ENCODE measurements at regions not wholly inside any gene's neighbourhood (a gene's known extent, or its start where the extent isn't known, plus 50 kb on each side); places are given as distances from the start of the nearest gene placed in this dataset.
"Not testable (repeated sequence)": the region's sequence is repeated elsewhere in the genome, so short reads cannot be mapped to it uniquely, and the experiment has no call there.

DNA sequence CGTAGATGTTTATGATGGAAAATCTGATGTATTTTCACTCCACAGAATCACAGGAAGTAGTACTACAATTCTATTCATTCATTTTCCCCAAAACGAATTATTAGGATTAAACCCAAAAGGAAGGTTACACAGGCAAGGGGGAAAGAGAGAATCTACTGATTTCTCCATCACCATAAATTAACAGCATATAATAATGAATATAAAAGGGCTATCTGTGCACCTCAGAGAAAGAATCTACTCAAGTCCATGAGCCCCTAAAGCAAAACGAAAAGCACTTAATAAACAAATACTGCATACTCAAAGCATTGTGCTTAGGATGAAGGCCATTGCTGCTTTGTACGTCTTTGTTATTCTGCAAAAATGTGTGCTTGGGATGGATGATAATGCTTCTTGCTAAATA is 740.5 kb upstream of the SEMA6A start:
- no peak overlapping the region for H3K18ac ChIP-seq (ENCODE audit: low read length)
- no peaks in the 10 kb centered on the region for H3K79me1 ChIP-seq (ENCODE audit: low read depth, low read length)
- H2BK15ac ChIP-seq (ENCODE audit: low read length): no peak overlapping the region
- H3K27me3 ChIP-seq (ENCODE audit: control insufficient read depth in 3 of 3, insufficient read depth in 3 of 3, low read depth in 1 of 3, low read length in 3 of 3): no peaks in the 10 kb centered on the region
- H2AFZ ChIP-seq (ENCODE audit: low read length): no peak overlapping the region
- H4K8ac ChIP-seq (ENCODE audit: low read depth, low read length): no peak overlapping the region
- no peak overlapping the region for H3K4me3 ChIP-seq (ENCODE audit: low read length in 2 of 2)
- no peak overlapping the region for H2BK12ac ChIP-seq (ENCODE audit: low read length)
- no peak for DNase-seq (ENCODE audit: low spot score)
- WGBS, 2 donors (ENCODE audit: extremely low coverage in 2 of 2, insufficient read length in 2 of 2, insufficient replicate concordance in 1 of 2): no CpG with 5 or more reads among the region's 4 CpGs
- H3K4ac ChIP-seq (ENCODE audit: low read length): no peak overlapping the region
- no peaks in the 10 kb centered on the region for H3K36me3 ChIP-seq (replicated peaks in 1 of 2; ENCODE audit: control insufficient read depth in 2 of 2, insufficient read depth in 2 of 2, low read length in 2 of 2)
- H3K14ac ChIP-seq (ENCODE audit: low read length): no peak overlapping the region
- H2AK5ac ChIP-seq (ENCODE audit: low read depth, low read length): no peak overlapping the region
- no peak overlapping the region for H2BK5ac ChIP-seq (ENCODE audit: low read length)
- no peak overlapping the region for H2BK120ac ChIP-seq (ENCODE audit: low read depth, low read length)
- no peaks in the 10 kb centered on the region for H3K9me3 ChIP-seq (replicated peaks in 1 of 2; ENCODE audit: control insufficient read depth in 2 of 2, insufficient read depth in 1 of 2, low read depth in 1 of 2, low read length in 2 of 2)
- H4K91ac ChIP-seq (ENCODE audit: low read depth, low read length, poor library complexity): no peak overlapping the region
- no peak overlapping the region for H3K4me2 ChIP-seq (ENCODE audit: insufficient read depth, low read length, poor library complexity, severe bottlenecking)
- no peak overlapping the region for H3K27ac ChIP-seq (replicated peaks; ENCODE audit: low read length)
- no peaks in the 10 kb centered on the region for H3K4me1 ChIP-seq (ENCODE audit: control insufficient read depth in 2 of 2, insufficient read depth in 1 of 2, low read depth in 1 of 2, low read length in 2 of 2)
- no peak overlapping the region for H3K23ac ChIP-seq (ENCODE audit: low read depth, low read length, poor library complexity)
- H3K9ac ChIP-seq (ENCODE audit: low read depth, low read length, poor library complexity): no peak overlapping the region

DNA sequence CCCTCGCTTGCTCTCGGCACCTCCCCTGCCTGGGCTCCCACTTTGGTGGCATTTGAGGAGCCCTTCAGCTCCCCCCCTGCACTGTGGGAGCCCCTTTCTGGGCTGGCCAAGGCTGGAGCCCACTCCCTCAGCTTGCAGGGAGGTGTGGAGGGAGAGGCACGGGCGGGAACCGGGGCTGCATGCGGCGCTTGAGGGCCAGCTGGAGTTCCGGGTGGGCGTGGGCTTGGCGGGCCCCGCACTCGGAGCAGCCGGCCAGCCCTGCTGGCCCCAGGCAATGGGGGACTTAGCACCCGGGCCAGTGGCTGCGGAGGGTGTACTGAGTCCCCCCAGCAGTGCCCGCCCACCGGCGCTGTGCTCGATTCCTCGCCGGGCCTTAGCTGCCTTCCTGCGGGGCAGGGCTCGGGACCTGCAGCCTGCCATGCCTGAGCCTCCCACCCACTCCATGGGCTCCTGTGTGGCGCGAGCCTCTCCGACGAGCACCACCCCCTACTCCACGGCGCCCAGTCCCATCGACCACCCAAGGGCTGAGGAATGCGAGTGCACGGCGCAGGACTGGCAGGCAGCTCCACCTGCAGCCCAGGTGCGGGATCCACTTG is 730.0 kb upstream of the SEMA6A start:
- H3K23ac ChIP-seq (ENCODE audit: low read depth, low read length, poor library complexity); H2AFZ ChIP-seq (ENCODE audit: low read length); H3K14ac ChIP-seq (ENCODE audit: low read length); H3K4me1 ChIP-seq (ENCODE audit: control insufficient read depth in 2 of 2, insufficient read depth in 1 of 2, low read depth in 1 of 2, low read length in 2 of 2); H3K27ac ChIP-seq (replicated peaks; ENCODE audit: low read length); H3K4me2 ChIP-seq (ENCODE audit: insufficient read depth, low read length, poor library complexity, severe bottlenecking); DNase-seq (ENCODE audit: low spot score); H3K4ac ChIP-seq (ENCODE audit: low read length); H2BK120ac ChIP-seq (ENCODE audit: low read depth, low read length); H3K9ac ChIP-seq (ENCODE audit: low read depth, low read length, poor library complexity); H2BK5ac ChIP-seq (ENCODE audit: low read length); H4K8ac ChIP-seq (ENCODE audit: low read depth, low read length); H3K18ac ChIP-seq (ENCODE audit: low read length); H3K9me3 ChIP-seq (replicated peaks in 1 of 2; ENCODE audit: control insufficient read depth in 2 of 2, insufficient read depth in 1 of 2, low read depth in 1 of 2, low read length in 2 of 2); H3K79me1 ChIP-seq (ENCODE audit: low read depth, low read length); H3K36me3 ChIP-seq (replicated peaks in 1 of 2; ENCODE audit: control insufficient read depth in 2 of 2, insufficient read depth in 2 of 2, low read length in 2 of 2); H2BK15ac ChIP-seq (ENCODE audit: low read length); H4K91ac ChIP-seq (ENCODE audit: low read depth, low read length, poor library complexity); H3K27me3 ChIP-seq (ENCODE audit: control insufficient read depth in 3 of 3, insufficient read depth in 3 of 3, low read depth in 1 of 3, low read length in 3 of 3); H3K4me3 ChIP-seq (ENCODE audit: low read length in 2 of 2); H2BK12ac ChIP-seq (ENCODE audit: low read length); H2AK5ac ChIP-seq (ENCODE audit: low read depth, low read length): not testable (repeated sequence)
- no CpG with 5 or more reads among the region's 34 CpGs for WGBS, 2 donors (ENCODE audit: extremely low coverage in 2 of 2, insufficient read length in 2 of 2, insufficient replicate concordance in 1 of 2)

DNA sequence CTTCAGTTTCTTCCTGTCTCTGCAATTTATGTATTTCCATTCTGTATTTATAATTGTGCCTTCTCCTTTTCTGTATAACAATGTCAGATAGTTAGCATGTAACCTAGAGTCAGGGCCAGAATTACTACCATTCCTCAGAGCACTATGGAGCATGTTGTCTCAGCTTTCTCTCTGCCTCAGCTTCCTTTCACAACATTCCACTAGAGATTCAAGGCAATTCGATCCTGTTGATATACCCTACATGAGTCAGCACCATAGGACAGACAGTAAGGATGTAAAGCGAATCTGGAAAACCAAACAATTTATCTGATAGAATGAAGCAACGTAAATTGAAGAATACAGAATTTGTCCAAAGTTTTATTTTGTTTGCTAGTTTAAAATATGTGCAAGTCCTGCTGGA is 728.3 kb upstream of the SEMA6A start:
- peak overlapping the region; percentile 62 for H2AFZ ChIP-seq (ENCODE audit: low read length)
- no peak overlapping the region for H3K9ac ChIP-seq (ENCODE audit: low read depth, low read length, poor library complexity)
- no peaks in the 10 kb centered on the region for H3K79me1 ChIP-seq (ENCODE audit: low read depth, low read length)
- no peak overlapping the region for H3K23ac ChIP-seq (ENCODE audit: low read depth, low read length, poor library complexity)
- H3K18ac ChIP-seq (ENCODE audit: low read length): no peak overlapping the region
- no peak overlapping the region for H2BK120ac ChIP-seq (ENCODE audit: low read depth, low read length)
- no CpG with 5 or more reads among the region's 3 CpGs for WGBS, 2 donors (ENCODE audit: extremely low coverage in 2 of 2, insufficient read length in 2 of 2, insufficient replicate concordance in 1 of 2)
- H3K4me2 ChIP-seq (ENCODE audit: insufficient read depth, low read length, poor library complexity, severe bottlenecking): no peak overlapping the region
- H3K27me3 ChIP-seq (ENCODE audit: control insufficient read depth in 3 of 3, insufficient read depth in 3 of 3, low read depth in 1 of 3, low read length in 3 of 3): no peaks in the 10 kb centered on the region
- no peak overlapping the region for H2AK5ac ChIP-seq (ENCODE audit: low read depth, low read length)
- peaks cover 0 to 16% of the 10 kb centered on the region in 2 donors for H3K4me1 ChIP-seq (ENCODE audit: control insufficient read depth in 2 of 2, insufficient read depth in 1 of 2, low read depth in 1 of 2, low read length in 2 of 2)
- H3K9me3 ChIP-seq (replicated peaks in 1 of 2; ENCODE audit: control insufficient read depth in 2 of 2, insufficient read depth in 1 of 2, low read depth in 1 of 2, low read length in 2 of 2): no peaks in the 10 kb centered on the region
- H2BK15ac ChIP-seq (ENCODE audit: low read length): no peak overlapping the region
- H2BK12ac ChIP-seq (ENCODE audit: low read length): no peak overlapping the region
- H3K4me3 ChIP-seq (ENCODE audit: low read length in 2 of 2): no peak overlapping the region
- H4K91ac ChIP-seq (ENCODE audit: low read depth, low read length, poor library complexity): no peak overlapping the region
- H3K4ac ChIP-seq (ENCODE audit: low read length): no peak overlapping the region
- H3K36me3 ChIP-seq (replicated peaks in 1 of 2; ENCODE audit: control insufficient read depth in 2 of 2, insufficient read depth in 2 of 2, low read length in 2 of 2): no peaks in the 10 kb centered on the region
- no peak overlapping the region for H3K14ac ChIP-seq (ENCODE audit: low read length)
- no peak overlapping the region for H3K27ac ChIP-seq (replicated peaks; ENCODE audit: low read length)
- H4K8ac ChIP-seq (ENCODE audit: low read depth, low read length): no peak overlapping the region
- no peak for DNase-seq (ENCODE audit: low spot score)
- H2BK5ac ChIP-seq (ENCODE audit: low read length): no peak overlapping the region

DNA sequence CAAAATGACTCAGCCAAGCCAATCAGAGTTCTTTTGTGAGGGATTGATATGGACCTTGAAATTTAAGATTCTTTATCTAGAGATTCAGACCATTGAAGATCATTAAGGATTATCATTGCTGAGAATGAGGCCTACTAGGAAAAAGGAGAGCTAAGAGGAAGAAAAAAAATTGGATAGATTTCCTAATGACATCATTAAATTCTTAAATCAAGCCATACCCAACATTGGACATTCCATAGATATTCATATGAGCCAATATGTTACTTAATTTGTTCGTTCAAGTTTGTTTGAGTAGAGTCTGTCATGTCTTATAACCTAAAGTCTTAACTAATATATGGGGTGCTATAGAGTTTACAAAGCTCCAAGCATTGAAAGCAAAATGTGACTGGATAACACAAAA is 727.9 kb upstream of the SEMA6A start:
- no peak overlapping the region for H3K4ac ChIP-seq (ENCODE audit: low read length)
- no peaks in the 10 kb centered on the region for H3K9me3 ChIP-seq (replicated peaks in 1 of 2; ENCODE audit: control insufficient read depth in 2 of 2, insufficient read depth in 1 of 2, low read depth in 1 of 2, low read length in 2 of 2)
- no peak overlapping the region for H4K91ac ChIP-seq (ENCODE audit: low read depth, low read length, poor library complexity)
- H3K36me3 ChIP-seq (replicated peaks in 1 of 2; ENCODE audit: control insufficient read depth in 2 of 2, insufficient read depth in 2 of 2, low read length in 2 of 2): no peaks in the 10 kb centered on the region
- no peak for DNase-seq (ENCODE audit: low spot score)
- H2AK5ac ChIP-seq (ENCODE audit: low read depth, low read length): no peak overlapping the region
- peaks cover 0 to 16% of the 10 kb centered on the region in 2 donors for H3K4me1 ChIP-seq (ENCODE audit: control insufficient read depth in 2 of 2, insufficient read depth in 1 of 2, low read depth in 1 of 2, low read length in 2 of 2)
- H3K18ac ChIP-seq (ENCODE audit: low read length): no peak overlapping the region
- H4K8ac ChIP-seq (ENCODE audit: low read depth, low read length): no peak overlapping the region
- H3K4me2 ChIP-seq (ENCODE audit: insufficient read depth, low read length, poor library complexity, severe bottlenecking): no peak overlapping the region
- no peaks in the 10 kb centered on the region for H3K79me1 ChIP-seq (ENCODE audit: low read depth, low read length)
- H3K9ac ChIP-seq (ENCODE audit: low read depth, low read length, poor library complexity): no peak overlapping the region
- H3K14ac ChIP-seq (ENCODE audit: low read length): no peak overlapping the region
- no CpG with 5 or more reads among the region's 1 CpG for WGBS, 2 donors (ENCODE audit: extremely low coverage in 2 of 2, insufficient read length in 2 of 2, insufficient replicate concordance in 1 of 2)
- H3K27me3 ChIP-seq (ENCODE audit: control insufficient read depth in 3 of 3, insufficient read depth in 3 of 3, low read depth in 1 of 3, low read length in 3 of 3): no peaks in the 10 kb centered on the region
- H3K23ac ChIP-seq (ENCODE audit: low read depth, low read length, poor library complexity): no peak overlapping the region
- H2BK12ac ChIP-seq (ENCODE audit: low read length): no peak overlapping the region
- no peak overlapping the region for H3K4me3 ChIP-seq (ENCODE audit: low read length in 2 of 2)
- peak overlapping the region; percentile 62 for H2AFZ ChIP-seq (ENCODE audit: low read length)
- no peak overlapping the region for H2BK120ac ChIP-seq (ENCODE audit: low read depth, low read length)
- no peak overlapping the region for H2BK15ac ChIP-seq (ENCODE audit: low read length)
- H3K27ac ChIP-seq (replicated peaks; ENCODE audit: low read length): no peak overlapping the region
- H2BK5ac ChIP-seq (ENCODE audit: low read length): no peak overlapping the region

Measured in neuronal stem cell (in vitro differentiated cells).